ENCODE measurements at regions not wholly inside any gene's neighbourhood (a gene's known extent, or its start where the extent isn't known, plus 50 kb on each side); places are given as distances from the start of the nearest gene placed in this dataset.
"Not testable (repeated sequence)": the region's sequence is repeated elsewhere in the genome, so short reads cannot be mapped to it uniquely, and the experiment has no call there.

DNA sequence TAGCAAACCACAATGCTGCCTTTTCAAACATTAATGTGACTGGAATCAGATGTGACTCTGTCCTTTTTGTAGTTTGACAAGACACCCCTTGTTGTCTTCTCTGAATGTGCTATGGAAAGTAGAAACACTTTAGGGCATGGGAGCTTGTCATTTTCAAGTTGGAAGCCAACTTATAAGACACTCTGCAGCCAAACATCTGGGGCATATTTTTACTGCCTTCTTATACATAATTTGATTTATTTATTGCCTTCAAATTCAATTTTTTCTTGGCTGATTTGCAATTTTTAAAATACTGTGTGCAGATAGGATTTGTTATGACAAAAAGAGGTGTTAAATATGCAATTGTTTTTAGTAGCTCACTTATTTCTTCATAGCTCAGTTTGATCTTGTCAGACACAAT, 1002.0 kb upstream of the PCDH7 start:
- TF ChIP-seq, protein P1, sequence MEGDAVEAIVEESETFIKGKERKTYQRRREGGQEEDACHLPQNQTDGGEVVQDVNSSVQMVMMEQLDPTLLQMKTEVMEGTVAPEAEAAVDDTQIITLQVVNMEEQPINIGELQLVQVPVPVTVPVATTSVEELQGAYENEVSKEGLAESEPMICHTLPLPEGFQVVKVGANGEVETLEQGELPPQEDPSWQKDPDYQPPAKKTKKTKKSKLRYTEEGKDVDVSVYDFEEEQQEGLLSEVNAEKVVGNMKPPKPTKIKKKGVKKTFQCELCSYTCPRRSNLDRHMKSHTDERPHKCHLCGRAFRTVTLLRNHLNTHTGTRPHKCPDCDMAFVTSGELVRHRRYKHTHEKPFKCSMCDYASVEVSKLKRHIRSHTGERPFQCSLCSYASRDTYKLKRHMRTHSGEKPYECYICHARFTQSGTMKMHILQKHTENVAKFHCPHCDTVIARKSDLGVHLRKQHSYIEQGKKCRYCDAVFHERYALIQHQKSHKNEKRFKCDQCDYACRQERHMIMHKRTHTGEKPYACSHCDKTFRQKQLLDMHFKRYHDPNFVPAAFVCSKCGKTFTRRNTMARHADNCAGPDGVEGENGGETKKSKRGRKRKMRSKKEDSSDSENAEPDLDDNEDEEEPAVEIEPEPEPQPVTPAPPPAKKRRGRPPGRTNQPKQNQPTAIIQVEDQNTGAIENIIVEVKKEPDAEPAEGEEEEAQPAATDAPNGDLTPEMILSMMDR (IDR thresholded peaks at IDR 0.05; ENCODE audit: extremely low read depth, missing control alignments) = no peak
- no peak for DNase-seq (ENCODE audit: low spot score)

DNA sequence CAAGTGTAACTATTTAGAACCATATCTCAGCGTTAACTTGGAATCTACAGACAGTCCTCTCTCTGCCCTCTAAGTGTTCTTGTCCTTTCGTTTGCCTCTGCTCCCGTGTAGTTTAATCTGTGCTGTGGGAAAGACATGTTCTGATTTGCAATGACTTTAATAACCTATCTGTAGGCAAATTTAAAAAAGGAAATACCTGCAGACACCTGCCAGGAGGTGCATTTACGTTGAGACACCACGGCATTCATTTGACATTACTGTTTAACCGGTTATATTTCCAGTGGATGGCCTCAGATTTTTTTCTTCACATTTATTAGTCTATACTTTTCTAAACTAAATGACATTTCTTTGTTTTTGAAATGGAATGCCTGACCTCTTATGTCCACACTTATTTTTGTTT, 997.9 kb upstream of the PCDH7 start:
- TF ChIP-seq, protein P1 (IDR thresholded peaks at IDR 0.05; ENCODE audit: extremely low read depth, missing control alignments) = no peak
- DNase-seq (ENCODE audit: low spot score) = no peak

DNA sequence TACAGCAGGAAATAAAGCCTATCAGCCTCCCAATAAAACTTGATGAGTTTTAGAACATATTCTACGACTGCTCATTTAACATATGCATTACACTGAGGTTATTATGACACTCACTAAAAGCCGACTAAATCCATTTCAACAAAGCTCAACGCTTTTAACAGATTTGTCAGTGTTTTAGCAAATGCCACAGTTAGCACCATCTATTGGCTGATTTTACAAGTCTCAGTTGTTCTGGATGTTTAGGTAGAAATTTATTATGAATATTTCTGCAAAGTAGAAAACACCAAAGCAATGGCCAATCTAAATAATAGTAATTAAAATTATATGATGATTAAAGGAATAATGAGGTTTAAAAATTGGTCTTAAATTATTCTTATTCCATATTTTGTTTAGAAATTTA, 993.2 kb upstream of the PCDH7 start:
- DNase-seq (ENCODE audit: low spot score) = no peak
- TF ChIP-seq, protein P1 (IDR thresholded peaks at IDR 0.05; ENCODE audit: extremely low read depth, missing control alignments) = no peak

- DNase-seq (ENCODE audit: low spot score) = no peak
- TF ChIP-seq, protein P1 (IDR thresholded peaks at IDR 0.05; ENCODE audit: extremely low read depth, missing control alignments) = no peak
Observed at GRCh38 chr4:29734343-29735213, 985.6 kb upstream of the PCDH7 start.

DNA sequence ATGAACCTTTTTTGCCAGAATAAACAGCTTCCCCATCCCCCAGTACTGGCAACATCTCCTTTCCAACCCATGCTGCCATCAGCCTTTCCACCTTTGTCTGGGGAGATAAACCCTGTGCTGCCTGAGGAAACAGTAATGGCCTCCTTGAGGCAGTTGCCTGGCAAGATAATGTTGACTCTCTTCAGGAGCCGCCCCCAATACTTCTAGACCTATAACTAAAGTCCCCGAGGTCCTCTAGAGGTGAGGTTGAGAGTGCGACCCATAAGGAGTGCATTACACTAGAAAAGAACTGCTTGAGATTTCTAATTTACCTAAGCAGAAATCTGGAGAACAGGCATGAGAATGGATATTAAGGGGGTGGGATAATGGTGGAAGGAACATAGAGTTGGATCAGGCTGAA, 963.2 kb upstream of the PCDH7 start:
- DNase-seq (ENCODE audit: low spot score) = no peak
- TF ChIP-seq, protein P1 (IDR thresholded peaks at IDR 0.05; ENCODE audit: extremely low read depth, missing control alignments) = no peak

GRCh38 chr4:29762151-29762550, 958.0 kb upstream of the PCDH7 start:
- no peak for DNase-seq (ENCODE audit: low spot score)
- TF ChIP-seq, protein P1 (IDR thresholded peaks at IDR 0.05; ENCODE audit: extremely low read depth, missing control alignments) = no peak

GRCh38 chr4:29770627-29771026, 949.5 kb upstream of the PCDH7 start:
- DNase-seq (ENCODE audit: low spot score) = no peak
- TF ChIP-seq, protein P1 (IDR thresholded peaks at IDR 0.05; ENCODE audit: extremely low read depth, missing control alignments) = no peak

GRCh38 chr4:29788123-29788522, 932.0 kb upstream of the PCDH7 start:
- DNase-seq (ENCODE audit: low spot score) = not testable (repeated sequence)

All from GM20000 (cell line).